HG02970 (cell line): ENCODE measurements at regions not wholly inside any gene's neighbourhood (a gene's known extent, or its start where the extent isn't known, plus 50 kb on each side); places are given as distances from the start of the nearest gene placed in this dataset.
"Not testable (repeated sequence)": the region's sequence is repeated elsewhere in the genome, so short reads cannot be mapped to it uniquely, and the experiment has no call there.

Source experiments
- ATAC-seq: cut with Tn5 transposase; IDR thresholded peaks from one replicate; pipeline ENCODE4 v1.9.1; 2021; ENCODE audit warnings: mild to moderate bottlenecking, moderate library complexity, moderate number of reproducible peaks; ENCODE audit not compliant: unreplicated experiment, low FRiP score

DNA sequence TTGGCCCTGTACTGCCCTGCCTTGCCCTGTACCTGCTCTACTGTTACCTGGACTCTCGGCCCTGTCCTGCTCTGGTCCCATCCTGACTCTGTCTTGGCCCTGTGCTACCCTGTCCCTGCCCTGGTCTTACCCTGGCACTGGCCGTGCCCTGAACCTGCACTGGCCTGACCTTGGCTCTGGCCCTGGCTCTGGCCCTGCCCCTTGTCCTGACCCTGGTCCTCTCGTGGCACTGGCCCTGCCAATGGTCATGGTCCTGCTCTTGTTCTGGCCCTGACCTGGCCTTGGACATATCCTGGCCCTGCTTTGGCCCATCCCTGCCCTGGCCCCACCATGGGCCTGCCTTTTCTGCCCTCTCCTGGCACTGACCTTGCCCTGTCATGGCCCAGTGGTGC lies 251.3 kb downstream of the TP53TG3F start:
- not testable (repeated sequence) for ATAC-seq

DNA sequence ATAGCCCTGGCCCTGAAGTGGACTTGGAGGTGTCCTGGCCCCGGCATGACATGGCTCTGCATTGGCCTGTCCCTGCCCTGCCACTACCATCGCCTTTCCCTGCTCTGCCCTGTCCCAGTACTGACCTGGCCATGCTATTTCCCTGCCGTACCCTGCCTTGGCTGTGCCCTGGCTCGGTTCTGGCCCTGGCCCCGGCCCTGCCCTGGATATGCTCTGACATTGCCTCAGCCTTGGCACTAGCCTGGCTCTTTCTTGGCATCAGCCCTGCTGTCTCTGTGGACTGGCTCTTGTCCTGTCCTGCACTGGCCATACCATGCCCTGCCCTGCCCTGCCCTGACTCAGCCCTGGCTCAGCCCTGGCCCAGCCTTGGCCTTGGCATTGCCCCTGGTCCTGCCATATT lies 252.2 kb downstream of the TP53TG3F start:
- ATAC-seq, result not testable (repeated sequence)

DNA sequence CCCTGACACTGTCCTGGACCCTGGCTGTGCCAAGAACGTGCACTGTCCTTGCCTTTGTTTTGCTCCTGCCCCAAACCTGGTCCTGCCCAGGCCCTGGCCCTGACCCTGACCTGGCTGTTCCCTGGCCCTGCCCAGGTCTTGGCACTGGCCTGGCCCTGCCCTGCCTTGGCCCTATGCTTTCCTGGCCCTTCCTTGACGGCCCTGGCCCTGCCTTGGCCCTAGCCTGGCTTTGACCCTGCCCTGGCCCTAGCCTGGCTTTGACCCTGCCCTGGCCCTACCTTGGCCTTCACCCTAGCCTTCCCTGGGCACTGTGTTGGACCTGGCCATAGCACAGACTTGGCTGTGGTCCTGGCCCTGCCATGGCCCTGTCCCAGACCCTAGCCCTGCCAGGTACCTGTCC lies 252.9 kb downstream of the TP53TG3F start:
- ATAC-seq, result not testable (repeated sequence)

DNA sequence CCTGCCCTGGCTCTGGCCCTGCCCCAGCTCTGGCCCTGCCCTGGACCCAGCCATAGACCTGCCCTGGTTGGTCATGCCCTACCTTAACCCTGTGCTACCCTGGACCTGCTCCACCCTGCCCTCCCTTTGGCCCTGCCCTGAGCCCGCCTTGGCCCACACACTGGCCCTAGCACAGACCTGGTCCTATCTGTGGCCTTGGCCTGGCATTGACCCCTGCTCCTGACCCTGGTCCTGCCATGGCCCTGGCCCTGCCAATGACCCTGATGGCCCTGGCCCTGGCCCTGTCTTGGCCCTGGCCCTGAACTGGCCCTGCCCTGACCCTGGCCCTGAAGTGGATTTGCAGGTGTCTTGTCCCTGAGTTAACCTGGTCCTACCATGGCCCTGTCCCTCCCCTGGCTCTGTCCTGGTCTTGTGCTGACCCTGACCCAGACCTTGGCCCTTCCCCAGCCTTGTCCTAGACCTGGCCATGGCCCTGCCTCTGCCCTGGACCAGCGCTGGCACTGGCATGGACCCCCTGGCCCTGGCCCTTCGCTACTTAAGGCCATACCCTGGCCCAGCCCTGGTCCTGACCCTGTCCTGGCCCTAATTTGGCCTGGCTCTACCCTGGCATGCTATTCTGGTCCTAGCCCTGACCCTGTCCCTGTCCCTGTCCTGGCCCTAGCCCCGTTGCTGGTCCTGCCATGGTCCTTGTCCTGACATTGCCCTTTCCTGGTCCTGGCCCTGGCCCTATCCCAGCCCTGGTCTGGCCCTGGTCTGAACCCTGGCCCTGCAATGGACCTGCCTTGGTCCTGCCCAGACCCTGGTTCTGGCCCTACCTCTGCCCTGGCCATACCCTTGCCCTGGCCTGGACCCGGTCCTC lies 253.7 kb downstream of the TP53TG3F start:
- not testable (repeated sequence) for ATAC-seq

DNA sequence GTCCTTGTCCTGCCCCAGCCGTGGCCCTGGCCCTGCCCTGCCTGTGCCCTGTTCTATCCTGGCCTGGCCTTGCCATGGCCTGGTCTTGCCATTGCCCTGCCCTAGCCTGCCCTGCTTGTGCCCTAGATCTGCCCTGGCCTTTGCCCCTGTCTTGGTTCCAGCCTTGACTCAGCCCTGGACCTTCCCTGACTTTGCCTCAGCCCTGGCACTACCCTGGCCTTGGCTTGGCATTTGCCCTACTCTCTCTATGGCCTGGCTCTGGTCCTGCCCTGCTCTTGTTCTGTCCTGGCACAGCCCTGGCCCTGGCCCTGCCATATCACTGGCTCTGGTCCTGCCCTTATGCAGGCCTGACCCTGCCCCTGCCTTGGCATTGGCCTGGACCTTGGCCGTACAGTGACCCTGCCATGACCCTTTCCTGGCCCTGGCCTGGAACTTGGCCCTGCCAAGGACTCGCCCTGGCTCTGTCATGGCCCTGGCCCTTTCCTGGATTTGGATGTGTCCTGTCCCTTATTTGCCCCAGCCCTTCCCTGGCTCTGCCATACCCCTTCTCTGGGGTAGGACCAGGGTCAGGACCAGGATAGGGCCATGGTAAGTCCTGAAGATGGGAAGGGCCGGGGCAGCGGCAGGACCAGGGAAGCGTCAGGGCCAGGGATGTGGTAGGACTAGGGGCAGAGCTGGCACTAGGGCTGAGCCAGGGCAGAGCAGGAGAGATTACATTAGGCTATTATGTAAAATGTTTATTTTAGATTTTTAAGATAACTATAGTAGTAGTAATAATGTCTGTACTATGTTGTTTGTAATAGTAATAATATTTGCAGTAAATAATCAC lies 254.5 kb downstream of the TP53TG3F start:
- ATAC-seq, result not testable (repeated sequence)

DNA sequence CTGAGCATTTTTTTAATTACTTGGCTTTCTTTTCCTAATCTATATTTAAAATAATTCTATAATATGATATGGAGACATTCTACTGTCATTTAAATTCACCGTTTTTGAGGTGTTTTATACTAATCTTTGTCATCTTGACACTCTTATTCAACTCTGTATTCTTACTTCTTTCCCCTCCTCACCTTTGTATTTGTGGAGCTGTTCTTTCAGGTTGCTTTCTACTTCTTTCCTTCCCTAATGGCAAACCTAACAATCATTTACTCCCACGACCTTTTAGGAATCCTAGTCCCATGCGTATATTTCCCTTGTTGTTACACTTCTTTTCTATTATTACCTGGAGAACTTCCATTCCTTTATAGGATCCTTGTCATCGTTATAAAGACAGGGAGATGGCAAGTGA lies 271.8 kb downstream of the TP53TG3F start:
- ATAC-seq, result not testable (repeated sequence)

DNA sequence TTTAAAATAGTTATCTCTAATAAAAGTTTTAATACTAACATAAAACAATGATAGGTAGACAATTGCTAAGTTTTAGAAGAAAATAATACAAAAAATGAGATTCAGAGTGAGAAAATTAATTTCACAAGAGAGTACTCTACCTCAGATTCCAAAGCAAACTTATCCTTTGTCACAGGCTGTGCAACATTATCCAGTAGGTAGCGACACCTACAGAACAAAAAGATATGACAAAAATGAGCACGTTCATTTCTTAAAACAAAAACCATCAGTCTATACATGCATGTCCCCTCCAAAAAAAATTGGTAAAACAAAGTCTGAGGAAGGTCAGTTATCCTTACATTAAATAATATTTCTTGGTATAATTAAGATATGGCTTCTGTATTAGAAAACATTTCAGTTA lies 275.2 kb downstream of the TP53TG3F start:
- not testable (repeated sequence) for ATAC-seq

DNA sequence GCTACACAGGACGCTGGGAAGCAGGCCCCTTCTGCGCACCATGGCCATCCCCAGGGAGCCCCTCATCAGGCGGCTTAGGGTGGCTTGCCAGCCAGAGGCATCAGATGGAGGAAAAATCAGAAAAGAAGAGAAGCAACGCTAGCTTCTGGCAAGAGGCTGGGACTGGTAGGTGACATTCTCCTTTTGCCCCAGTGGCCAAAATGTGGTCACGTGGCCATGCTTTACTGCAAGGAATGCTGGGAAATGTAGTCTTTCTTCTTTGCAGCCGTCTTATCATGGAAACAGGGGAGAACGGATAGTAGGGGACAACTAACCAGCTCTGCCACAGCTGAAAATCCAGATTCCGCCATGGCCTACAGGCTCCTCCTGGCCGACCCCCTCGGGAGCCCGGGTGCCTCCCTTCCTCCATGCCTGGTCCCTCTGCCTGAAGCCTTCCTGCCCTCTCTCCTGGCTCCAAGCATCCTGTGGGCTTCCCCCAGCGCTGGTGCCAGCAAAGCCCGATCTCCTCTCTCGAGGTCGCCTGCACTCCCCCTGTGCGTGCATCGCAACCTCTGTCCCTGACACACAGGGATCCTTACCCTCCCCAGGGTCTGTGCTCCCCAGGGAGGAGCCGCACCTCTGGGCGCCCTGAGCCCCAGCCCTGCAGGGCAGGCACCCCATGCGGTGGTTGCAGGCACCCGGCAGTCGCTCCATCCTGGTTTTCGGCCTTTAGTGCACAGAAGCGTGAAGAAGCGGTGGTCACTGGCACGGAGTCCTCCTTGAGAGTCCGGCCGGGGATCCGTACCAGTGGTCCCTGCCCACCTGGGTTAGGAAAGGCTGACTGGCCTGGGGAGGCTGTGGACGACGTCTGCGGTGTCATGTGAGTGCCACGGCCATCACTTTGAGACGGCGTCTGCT lies 307.7 kb downstream of the TP53TG3F start:
- ATAC-seq, result not testable (repeated sequence)

DNA sequence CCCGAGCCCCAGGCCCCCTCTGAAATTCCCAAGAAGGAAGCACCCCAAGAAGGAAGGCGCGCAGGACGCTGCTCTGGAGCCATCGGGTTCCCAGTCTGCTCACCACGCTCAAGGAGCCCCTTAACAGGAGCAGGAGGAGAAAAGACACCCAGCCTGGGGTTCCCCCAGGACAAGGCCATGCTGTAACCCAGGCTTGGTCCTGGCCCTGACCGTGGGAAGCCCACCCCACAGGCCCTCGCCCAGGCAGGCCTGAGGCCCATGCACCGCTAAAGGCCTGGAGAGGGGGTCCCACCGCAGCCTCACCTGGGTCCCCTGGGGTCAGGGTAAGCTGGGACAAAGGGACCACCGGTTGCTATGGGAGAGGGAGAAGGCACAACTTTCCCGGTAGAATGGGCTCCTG lies 309.3 kb downstream of the TP53TG3F start:
- not testable (repeated sequence) for ATAC-seq

DNA sequence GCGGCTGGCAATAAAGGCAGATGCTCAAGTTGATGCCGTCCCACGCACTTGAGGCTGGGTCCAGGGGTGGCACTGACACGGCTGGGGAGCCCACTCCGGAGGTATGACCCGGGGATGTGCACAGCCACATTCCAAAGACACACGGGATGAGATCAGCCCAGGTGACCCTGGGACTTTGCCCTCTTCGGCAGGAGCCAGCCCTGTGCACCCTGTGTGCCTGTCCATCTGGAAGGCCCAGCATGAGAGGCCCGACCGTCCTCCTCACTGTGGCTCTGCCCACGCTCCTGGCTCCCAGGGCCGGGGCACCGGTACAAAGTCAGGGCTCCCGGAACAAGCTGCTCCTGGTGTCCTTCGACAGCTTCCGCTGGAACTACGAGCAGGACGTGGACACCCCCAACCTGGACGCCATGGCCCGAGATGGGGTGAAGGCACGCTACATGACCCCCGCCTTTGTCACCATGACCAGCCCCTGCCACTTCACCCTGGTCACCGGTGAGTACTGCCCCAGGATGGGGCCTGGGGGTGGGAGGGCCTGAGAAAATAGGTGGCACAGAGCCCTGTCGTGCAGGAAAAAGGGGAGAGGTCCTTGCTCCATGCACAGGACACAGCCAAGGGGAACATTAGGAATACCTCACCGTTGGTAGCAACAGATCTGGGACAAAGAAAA lies 309.9 kb downstream of the TP53TG3F start:
- ATAC-seq, result not testable (repeated sequence)

DNA sequence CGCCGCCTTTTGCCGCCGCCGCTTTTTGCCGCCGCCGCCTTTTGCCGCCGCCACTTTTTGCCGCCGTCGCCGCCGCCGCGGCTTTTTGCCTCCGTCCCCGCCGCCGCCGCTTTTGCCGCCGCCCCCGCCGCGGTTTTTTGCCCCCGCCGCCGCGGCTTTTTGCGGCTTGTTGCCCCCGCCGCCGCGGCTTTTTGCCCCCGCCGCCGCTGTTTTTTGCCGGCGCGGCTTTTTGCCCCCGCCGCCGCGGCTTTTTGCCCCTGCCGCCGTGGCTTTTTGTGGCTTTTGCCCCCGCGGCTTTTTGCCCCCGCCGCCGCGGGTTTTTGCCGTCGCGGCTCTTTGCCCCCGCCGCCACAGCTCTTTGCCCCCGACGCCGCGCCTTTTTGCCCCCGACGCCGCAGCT lies 311.1 kb downstream of the TP53TG3F start:
- ATAC-seq, result not testable (repeated sequence)

DNA sequence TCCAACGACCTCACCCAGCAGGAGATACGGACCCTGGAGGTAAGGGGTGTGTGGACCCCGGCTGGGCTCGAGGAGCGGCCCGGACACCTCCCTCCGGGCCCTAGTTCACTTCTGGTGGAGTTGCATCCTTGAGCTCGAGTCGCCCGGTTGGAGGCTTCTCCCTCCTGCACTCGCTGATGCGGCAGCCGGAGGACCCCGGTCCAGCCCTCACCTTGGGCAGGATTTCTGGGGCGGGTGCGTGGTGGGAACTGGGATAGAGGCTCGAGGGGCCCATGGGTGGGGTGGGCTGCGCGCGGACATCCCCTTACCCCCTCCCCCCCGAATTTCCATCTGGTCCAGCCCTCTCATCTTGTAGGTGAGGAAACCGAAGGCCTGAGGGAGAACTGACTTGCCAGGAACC lies 311.8 kb downstream of the TP53TG3F start:
- not testable (repeated sequence) for ATAC-seq

DNA sequence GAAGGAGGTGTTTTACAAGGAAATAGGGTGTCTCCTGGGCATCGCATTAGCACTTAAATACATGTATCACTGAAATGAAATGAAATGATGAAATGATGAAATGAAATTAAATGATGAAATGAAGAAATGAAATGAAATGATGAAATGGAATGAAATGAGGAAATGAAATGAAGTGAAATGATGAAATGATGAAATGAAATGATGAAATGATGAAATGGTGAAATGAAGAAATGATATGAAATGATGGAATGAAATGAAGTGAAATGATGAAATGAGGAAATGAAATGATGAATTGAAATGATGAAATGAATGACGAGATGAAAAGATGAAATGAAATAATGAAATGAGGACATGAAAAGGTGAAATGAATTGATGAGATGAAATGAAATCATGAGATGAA lies 314.6 kb downstream of the TP53TG3F start:
- ATAC-seq, result not testable (repeated sequence)

DNA sequence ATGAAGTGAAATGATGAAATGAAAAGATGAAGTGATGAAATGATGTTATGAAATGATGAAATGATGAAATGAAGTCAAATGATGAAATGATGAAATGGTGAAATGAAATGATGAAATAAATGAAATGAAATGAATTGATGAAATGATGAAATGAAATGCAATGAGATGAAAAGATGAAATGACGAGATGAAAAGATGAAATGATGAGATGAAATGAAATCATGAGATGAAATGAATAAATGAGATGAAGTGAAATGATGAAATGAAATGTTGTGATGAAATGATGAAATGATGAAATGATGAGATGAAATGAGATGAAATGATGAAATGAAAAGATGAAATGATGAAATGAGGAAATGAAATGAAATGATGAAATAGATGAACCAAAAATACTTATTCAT lies 315.3 kb downstream of the TP53TG3F start:
- ATAC-seq, result not testable (repeated sequence)

DNA sequence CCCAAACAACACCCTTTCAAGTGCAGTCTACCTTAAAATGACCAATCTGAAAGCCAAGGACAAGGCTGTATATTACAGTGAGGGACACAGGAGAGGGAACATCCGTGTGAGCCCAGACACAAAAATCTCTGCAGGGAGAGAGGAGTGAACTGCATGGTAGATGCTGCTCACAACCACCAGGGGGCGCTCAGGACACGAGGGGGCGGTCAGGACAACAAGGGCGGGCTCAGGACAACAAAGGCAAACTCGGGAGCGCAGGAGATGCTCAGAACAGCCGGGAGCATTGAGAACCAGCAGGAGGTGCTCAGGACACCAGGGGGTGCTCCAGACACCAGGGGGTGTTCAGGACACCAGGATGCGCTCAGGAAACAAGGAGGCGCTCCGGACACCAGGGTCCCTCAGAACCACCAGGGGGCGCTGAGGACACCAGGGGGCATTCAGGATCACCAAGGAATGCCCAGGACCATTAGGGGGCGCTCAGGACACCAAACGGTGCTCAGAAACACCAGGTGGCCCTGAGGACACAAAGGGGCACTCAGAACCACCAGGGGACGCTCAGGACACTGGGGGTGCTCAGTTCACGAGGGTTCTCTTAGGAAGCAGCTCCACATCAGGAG lies 357.0 kb downstream of the TP53TG3F start:
- not testable (repeated sequence) for ATAC-seq

DNA sequence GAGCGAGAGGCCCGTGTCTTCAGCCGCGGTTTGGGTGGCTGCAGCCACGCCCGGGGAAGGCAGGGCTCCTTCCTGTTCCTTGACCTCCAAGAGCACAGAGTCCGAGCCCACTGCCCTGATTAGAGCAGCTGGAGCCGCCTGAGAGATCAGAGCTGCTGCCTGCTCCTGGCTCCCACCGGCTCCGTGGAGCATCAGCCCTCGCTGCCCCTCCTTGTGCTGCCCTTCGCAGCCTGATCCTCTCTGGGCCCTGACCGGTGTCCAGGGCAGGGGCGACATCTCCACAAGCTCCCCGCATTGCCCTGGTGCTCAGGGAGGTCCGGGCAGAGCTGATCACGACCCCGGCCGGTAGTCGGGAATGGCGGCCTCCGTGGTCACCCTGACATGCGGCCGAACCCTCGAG lies 365.3 kb downstream of the TP53TG3F start:
- not testable (repeated sequence) for ATAC-seq

DNA sequence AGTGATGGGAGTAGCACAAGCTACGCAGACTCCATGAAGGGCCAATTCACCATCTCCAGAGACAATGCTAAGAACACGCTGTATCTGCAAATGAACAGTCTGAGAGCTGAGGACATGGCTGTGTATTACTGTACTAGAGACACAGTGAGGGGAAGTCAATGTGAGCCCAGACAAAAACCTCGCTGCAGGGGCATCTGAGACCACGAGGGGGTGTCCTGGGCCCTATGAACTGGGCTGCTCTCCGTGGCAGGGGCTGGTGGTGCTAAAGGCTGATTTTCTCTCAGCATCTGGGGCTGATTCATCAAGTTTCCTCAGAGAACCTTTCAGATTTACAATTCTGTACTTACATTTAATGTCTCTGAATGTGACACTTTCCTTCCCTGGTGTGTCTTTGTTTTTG lies 368.1 kb downstream of the TP53TG3F start:
- not testable (repeated sequence) for ATAC-seq

DNA sequence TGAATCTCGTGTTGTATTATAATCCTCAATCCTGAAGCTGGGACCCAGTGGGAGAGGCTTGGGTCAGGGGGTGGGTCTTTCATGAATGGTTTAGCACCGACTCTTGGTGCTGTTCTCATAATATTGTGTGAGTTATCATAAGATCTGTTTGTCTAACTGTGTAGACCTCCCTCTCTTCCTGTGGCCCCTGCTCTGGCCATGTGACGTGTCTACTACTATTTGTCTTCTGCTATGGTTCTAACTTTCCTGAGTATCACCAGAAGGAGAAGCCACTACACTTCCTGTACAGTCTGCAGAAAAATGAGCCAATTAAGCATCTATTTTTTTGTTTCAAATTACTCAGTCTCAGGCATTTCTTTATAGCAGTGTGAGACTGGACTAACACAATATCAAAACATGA lies 379.7 kb downstream of the TP53TG3F start:
- not testable (repeated sequence) for ATAC-seq

DNA sequence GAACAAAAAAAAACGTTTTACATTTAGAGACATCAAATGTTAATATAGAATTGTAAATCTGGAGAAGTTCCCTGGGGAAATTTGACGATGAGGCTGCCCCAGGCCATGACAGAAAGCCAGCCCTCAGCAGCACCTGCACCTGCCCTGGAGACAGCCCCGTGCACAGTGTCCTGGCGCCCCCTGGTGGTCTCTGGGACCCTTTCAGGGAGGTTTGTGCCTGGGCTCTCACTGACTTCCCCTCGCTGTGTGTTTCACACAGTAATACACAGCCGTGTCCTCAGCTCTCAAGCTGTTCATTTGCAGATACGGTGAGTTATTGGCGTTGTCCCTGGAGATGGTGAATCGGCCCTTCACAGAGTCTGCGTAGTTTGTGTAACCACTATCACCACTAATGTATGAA lies 385.1 kb downstream of the TP53TG3F start:
- not testable (repeated sequence) for ATAC-seq
